SK-N-SH treated with all-trans-retinoic acid at 6 μM for 48 hours (cell line): ENCODE measurements at regions not wholly inside any gene's neighbourhood (a gene's known extent, or its start where the extent isn't known, plus 50 kb on each side); places are given as distances from the start of the nearest gene placed in this dataset.

Source experiments
- ATAC-seq: fragments of 200-7000 bp; cut with Tn5 transposase; 3 replicates; pipeline ENCODE4 v1.9.1; 2020; ENCODE audit warnings: mild to moderate bottlenecking, moderate library complexity
- ARNTL ChIP-seq: fragments of 450-650 bp; formaldehyde crosslinking; IDR thresholded peaks from 2 replicates; pipeline ENCODE4 v1.5.0; 2020; ENCODE audit warnings: low read depth, mild to moderate bottlenecking, moderate library complexity, borderline replicate concordance
- BACH2 ChIP-seq: fragments of 250-450 bp; sonication (Bioruptor Pico); IDR thresholded peaks from 2 replicates; pipeline ENCODE4 v1.9.0; 2021; ENCODE audit warnings: mild to moderate bottlenecking, borderline replicate concordance
- CREB5 ChIP-seq: fragments of 250-450 bp; sonication (Bioruptor Pico); IDR thresholded peaks from 2 replicates; pipeline ENCODE4 v1.5.1; 2020; ENCODE audit warnings: low read depth, mild to moderate bottlenecking, moderate library complexity
- CSDC2 ChIP-seq: fragments of 250-450 bp; sonication (Bioruptor Pico); IDR thresholded peaks from 2 replicates; pipeline ENCODE4 v1.5.0; 2020; ENCODE audit warnings: mild to moderate bottlenecking, moderate library complexity
- ESRRG ChIP-seq: fragments of 250-450 bp; sonication (Bioruptor Pico); IDR thresholded peaks from 2 replicates; pipeline ENCODE4 v1.6.1; 2021; ENCODE audit warnings: mild to moderate bottlenecking
- GLIS3 ChIP-seq: fragments of 250-450 bp; sonication (Bioruptor Pico); IDR thresholded peaks from 2 replicates; pipeline ENCODE4 v1.5.0; 2020; ENCODE audit warnings: mild to moderate bottlenecking, moderate library complexity
- ISL1 ChIP-seq: fragments of 250-450 bp; sonication (Bioruptor Pico); IDR thresholded peaks from 2 replicates; pipeline ENCODE4 v2.1.2; 2022; ENCODE audit warnings: mild to moderate bottlenecking, moderate library complexity
- OSR1 ChIP-seq: fragments of 250-450 bp; sonication (Bioruptor Pico); IDR thresholded peaks from 2 replicates; pipeline ENCODE4 v1.8.0; 2022; ENCODE audit warnings: moderate library complexity, mild to moderate bottlenecking, inconsistent platforms
- POU6F1 ChIP-seq: fragments of 250-450 bp; sonication (Bioruptor Pico); IDR thresholded peaks from 2 replicates; pipeline ENCODE4 v1.8.0; 2021; ENCODE audit warnings: low read depth, mild to moderate bottlenecking, moderate library complexity, borderline replicate concordance
- PPARA ChIP-seq: fragments of 250-450 bp; sonication (Bioruptor Pico); IDR thresholded peaks from 2 replicates; pipeline ENCODE4 v1.5.0; 2020; ENCODE audit warnings: mild to moderate bottlenecking, borderline replicate concordance
- RARB ChIP-seq: fragments of 250-450 bp; sonication (Bioruptor Pico); IDR thresholded peaks from 2 replicates; pipeline ENCODE4 v1.8.0; 2021; ENCODE audit warnings: mild to moderate bottlenecking, moderate library complexity
- SNAI2 ChIP-seq: fragments of 250-450 bp; sonication (Bioruptor Pico); IDR thresholded peaks from 2 replicates; pipeline ENCODE4 v1.5.0; 2020; ENCODE audit warnings: mild to moderate bottlenecking, moderate library complexity
- TSHZ2 ChIP-seq: fragments of 250-450 bp; sonication (Bioruptor Pico); IDR thresholded peaks from 2 replicates; pipeline ENCODE4 v1.5.0; 2020; ENCODE audit warnings: mild to moderate bottlenecking, moderate library complexity
- ZC3H10 ChIP-seq: fragments of 250-450 bp; sonication (Bioruptor Pico); IDR thresholded peaks from 2 replicates; pipeline ENCODE4 v1.5.1; 2021; ENCODE audit warnings: mild to moderate bottlenecking, moderate library complexity
- ZFP3 ChIP-seq: fragments of 250-450 bp; sonication (Bioruptor Pico); IDR thresholded peaks from 2 replicates; pipeline ENCODE4 v1.5.0; 2020; ENCODE audit warnings: mild to moderate bottlenecking, moderate library complexity
- ZFP30 ChIP-seq: fragments of 450-650 bp; formaldehyde crosslinking; IDR thresholded peaks from 2 replicates; pipeline ENCODE4 v1.5.0; 2022; ENCODE audit warnings: mild to moderate bottlenecking, moderate library complexity
- ZNF565 ChIP-seq: fragments of 450-650 bp; formaldehyde crosslinking; conservative IDR thresholded peaks from 2 replicates; pipeline ENCODE4 v1.5.0; 2020; ENCODE audit warnings: low read depth, mild to moderate bottlenecking, moderate library complexity
- ZNF70 ChIP-seq: fragments of 450-650 bp; formaldehyde crosslinking; IDR thresholded peaks from 2 replicates; pipeline ENCODE4 v1.5.0; 2020; ENCODE audit warnings: mild to moderate bottlenecking, moderate library complexity
- TF ChIP-seq, protein P1 (sequence below): fragments of 250-450 bp; sonication (Bioruptor Pico); IDR thresholded peaks from 2 replicates; pipeline ENCODE4 v1.5.1; 2021; ENCODE audit warnings: mild to moderate bottlenecking, moderate library complexity

DNA sequence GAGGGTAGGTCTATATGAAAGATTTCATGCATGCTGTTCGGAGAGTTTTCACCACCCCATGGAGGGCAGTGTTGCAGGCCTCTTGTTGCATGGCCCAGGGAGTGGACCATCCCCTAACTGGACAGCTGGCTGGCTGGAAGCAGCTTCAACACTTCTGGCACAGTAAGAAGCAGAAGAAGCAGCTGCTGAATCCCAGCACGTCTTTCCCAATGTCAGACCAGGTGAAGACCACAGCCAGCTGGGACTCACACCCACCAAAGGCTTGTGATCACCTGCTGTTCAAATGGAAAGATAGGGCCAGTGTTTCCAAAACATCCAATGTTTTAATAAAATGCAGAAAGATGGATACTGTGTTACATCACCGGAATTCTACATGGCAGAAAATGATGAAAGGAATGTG lies 1423.6 kb downstream of the AACS start:
- ATAC-seq = no peak

GRCh38 chr12:126492181-126492580 lies 1426.9 kb downstream of the AACS start:
- no peak for ATAC-seq
- no peak for TF ChIP-seq OSR1 (CRISPR knock-in tag)
- TF ChIP-seq CSDC2 = no peak
- TF ChIP-seq, protein P1, sequence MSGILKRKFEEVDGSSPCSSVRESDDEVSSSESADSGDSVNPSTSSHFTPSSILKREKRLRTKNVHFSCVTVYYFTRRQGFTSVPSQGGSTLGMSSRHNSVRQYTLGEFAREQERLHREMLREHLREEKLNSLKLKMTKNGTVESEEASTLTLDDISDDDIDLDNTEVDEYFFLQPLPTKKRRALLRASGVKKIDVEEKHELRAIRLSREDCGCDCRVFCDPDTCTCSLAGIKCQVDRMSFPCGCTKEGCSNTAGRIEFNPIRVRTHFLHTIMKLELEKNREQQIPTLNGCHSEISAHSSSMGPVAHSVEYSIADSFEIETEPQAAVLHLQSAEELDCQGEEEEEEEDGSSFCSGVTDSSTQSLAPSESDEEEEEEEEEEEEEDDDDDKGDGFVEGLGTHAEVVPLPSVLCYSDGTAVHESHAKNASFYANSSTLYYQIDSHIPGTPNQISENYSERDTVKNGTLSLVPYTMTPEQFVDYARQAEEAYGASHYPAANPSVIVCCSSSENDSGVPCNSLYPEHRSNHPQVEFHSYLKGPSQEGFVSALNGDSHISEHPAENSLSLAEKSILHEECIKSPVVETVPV (CRISPR knock-in tag) = no peak
- no peak for TF ChIP-seq POU6F1
- no peak for TF ChIP-seq BACH2 (CRISPR knock-in tag)
- no peak for TF ChIP-seq ZNF70
- TF ChIP-seq GLIS3 (CRISPR knock-in tag) = no peak
- TF ChIP-seq ZC3H10 = no peak
- no peak for TF ChIP-seq RARB (CRISPR knock-in tag)
- TF ChIP-seq ISL1 (CRISPR knock-in tag) = no peak
- no peak for TF ChIP-seq PPARA (CRISPR knock-in tag)
- TF ChIP-seq ZFP30 (CRISPR knock-in tag) = no peak
- no peak for TF ChIP-seq CREB5 (CRISPR knock-in tag)

More for the DNA sequence above, 1423.6 kb downstream of the AACS start:
- TF ChIP-seq, protein P1 (CRISPR knock-in tag) = no peak
- TF ChIP-seq SNAI2 (CRISPR knock-in tag) (no peak), ZNF70 (no peak), CREB5 (CRISPR knock-in tag) (no peak), ARNTL (no peak), ZNF565 (CRISPR knock-in tag) (no peak), TSHZ2 (CRISPR knock-in tag) (no peak), ISL1 (CRISPR knock-in tag) (no peak), GLIS3 (CRISPR knock-in tag) (no peak), OSR1 (CRISPR knock-in tag) (no peak), ZC3H10 (no peak), RARB (CRISPR knock-in tag) (no peak), POU6F1 (no peak), ZFP3 (no peak), ESRRG (CRISPR knock-in tag) (no peak), CSDC2 (no peak), ZFP30 (CRISPR knock-in tag) (no peak), BACH2 (CRISPR knock-in tag) (no peak)
